WTC11 (cell line): ENCODE measurements at regions not wholly inside any gene's neighbourhood (a gene's known extent, or its start where the extent isn't known, plus 50 kb on each side); places are given as distances from the start of the nearest gene placed in this dataset.

Source experiments
- ATAC-seq: fragments of 200-7000 bp; cut with Tn5 transposase; 2 replicates; pipeline ENCODE4 v1.10.0; 2021; ENCODE audit warnings: mild to moderate bottlenecking, moderate library complexity
- CTCF ChIA-PET: fragments of 300-600 bp; sonication (Branson Sonifier 250); formaldehyde crosslinking; loops from one replicate; lab custom pipeline; 2021; ENCODE audit warnings: antibody characterized with exemption; lab: Charles Lee
- POLR2A ChIA-PET: fragments of 350-600 bp; sonication (Branson Sonifier 250); formaldehyde crosslinking; loops from one replicate; lab custom pipeline; 2021; ENCODE audit warnings: antibody characterized with exemption; lab: Charles Lee
- DNase-seq: peaks from one replicate; pipeline ENCODE4 v3.0.0; 2021; ENCODE audit warnings: low spot score
- H3K27ac Mint-ChIP-seq: 2 replicates; pipeline ENCODE4 v1.8.0; 2021; ENCODE audit warnings: mixed read lengths
- H3K27me3 Mint-ChIP-seq: 2 replicates; pipeline ENCODE4 v1.8.0; 2021; ENCODE audit warnings: low read depth, mild to moderate bottlenecking, moderate library complexity, mixed read lengths
- H3K36me3 Mint-ChIP-seq: 2 replicates; pipeline ENCODE4 v1.8.0; 2021; ENCODE audit warnings: mixed read lengths
- H3K4me1 Mint-ChIP-seq: 2 replicates; pipeline ENCODE4 v1.8.0; 2022; ENCODE audit warnings: mixed read lengths
- H3K4me3 Mint-ChIP-seq: 2 replicates; pipeline ENCODE4 v1.8.0; 2021; ENCODE audit warnings: mild to moderate bottlenecking, moderate library complexity, mixed read lengths
- H3K9me3 Mint-ChIP-seq: 2 replicates; pipeline ENCODE4 v1.8.0; 2021; ENCODE audit warnings: mixed read lengths
- AFF4 ChIP-seq: sonication (generic); formaldehyde crosslinking; IDR thresholded peaks from 2 replicates; pipeline ENCODE4 v1.8.1; 2023; ENCODE audit warnings: mild to moderate bottlenecking, missing genetic modification reagents, borderline replicate concordance
- ATF1 ChIP-seq: sonication (generic); formaldehyde crosslinking; IDR thresholded peaks from 2 replicates; pipeline ENCODE4 v1.8.1; 2023; ENCODE audit warnings: mild to moderate bottlenecking, moderate library complexity, missing genetic modification reagents
- FOXP1 ChIP-seq: sonication (generic); formaldehyde crosslinking; IDR thresholded peaks from 2 replicates; pipeline ENCODE4 v1.8.0; 2022; ENCODE audit warnings: missing genetic modification reagents, mild to moderate bottlenecking, moderate library complexity, borderline replicate concordance
- FOXP4 ChIP-seq: sonication (generic); formaldehyde crosslinking; IDR thresholded peaks from 2 replicates; pipeline ENCODE4 v1.8.0; 2022; ENCODE audit warnings: mild to moderate bottlenecking, missing genetic modification reagents
- GRHL2 ChIP-seq: fragments of 250-450 bp; sonication (Bioruptor Pico); IDR thresholded peaks from 2 replicates; pipeline ENCODE4 v1.8.0; 2022; ENCODE audit warnings: mild to moderate bottlenecking, moderate library complexity; ENCODE audit not compliant: insufficient replicate concordance, severe bottlenecking
- HMGA2 ChIP-seq: fragments of 250-450 bp; sonication (Bioruptor Pico); IDR thresholded peaks from 2 replicates; pipeline ENCODE4 v1.4.0; 2021; ENCODE audit warnings: mild to moderate bottlenecking, moderate library complexity
- IRF2 ChIP-seq: sonication (generic); formaldehyde crosslinking; IDR thresholded peaks from 2 replicates; pipeline ENCODE4 v1.8.0; 2022; ENCODE audit warnings: low read depth, missing genetic modification reagents, borderline replicate concordance
- MLX ChIP-seq: sonication (generic); formaldehyde crosslinking; IDR thresholded peaks from 2 replicates; pipeline ENCODE4 v1.8.1; 2023; ENCODE audit warnings: mild to moderate bottlenecking, missing genetic modification reagents, moderate library complexity
- NFATC4 ChIP-seq: fragments of 250-450 bp; sonication (Bioruptor Pico); IDR thresholded peaks from 2 replicates; pipeline ENCODE4 v1.9.0; 2021; ENCODE audit warnings: mild to moderate bottlenecking
- NFE2L1 ChIP-seq: sonication (generic); formaldehyde crosslinking; IDR thresholded peaks from 2 replicates; pipeline ENCODE4 v1.8.1; 2023; ENCODE audit warnings: missing genetic modification reagents
- NR2C2 ChIP-seq: sonication (generic); formaldehyde crosslinking; IDR thresholded peaks from 2 replicates; pipeline ENCODE4 v1.8.0; 2022; ENCODE audit warnings: mild to moderate bottlenecking, missing genetic modification reagents
- NR3C1 ChIP-seq: sonication (generic); formaldehyde crosslinking; conservative IDR thresholded peaks from 2 replicates; pipeline ENCODE4 v1.8.1; 2023; ENCODE audit warnings: low read depth, mild to moderate bottlenecking, missing genetic modification reagents
- OVOL2 ChIP-seq: fragments of 250-450 bp; sonication (Bioruptor Pico); IDR thresholded peaks from 2 replicates; pipeline ENCODE4 v1.9.0; 2021; ENCODE audit warnings: mild to moderate bottlenecking, borderline replicate concordance
- SMAD3 ChIP-seq: sonication (generic); formaldehyde crosslinking; IDR thresholded peaks from 2 replicates; pipeline ENCODE4 v1.8.0; 2022; ENCODE audit warnings: missing genetic modification reagents, mild to moderate bottlenecking, borderline replicate concordance
- SP1 ChIP-seq: sonication (generic); formaldehyde crosslinking; conservative IDR thresholded peaks from 2 replicates; pipeline ENCODE4 v1.8.1; 2022; ENCODE audit warnings: missing genetic modification reagents
- TEAD1 ChIP-seq: sonication (generic); formaldehyde crosslinking; IDR thresholded peaks from 2 replicates; pipeline ENCODE4 v1.8.0; 2022; ENCODE audit warnings: mild to moderate bottlenecking, missing genetic modification reagents
- ZBTB21 ChIP-seq: sonication (generic); formaldehyde crosslinking; IDR thresholded peaks from 2 replicates; pipeline ENCODE4 v1.8.1; 2023; ENCODE audit warnings: mild to moderate bottlenecking, missing genetic modification reagents, borderline replicate concordance
- ZBTB43 ChIP-seq: sonication (generic); formaldehyde crosslinking; IDR thresholded peaks from 2 replicates; pipeline ENCODE4 v1.8.1; 2023; ENCODE audit warnings: mild to moderate bottlenecking, missing genetic modification reagents
- ZNF138 ChIP-seq: sonication (generic); formaldehyde crosslinking; conservative IDR thresholded peaks from 2 replicates; pipeline ENCODE4 v1.8.1; 2022; ENCODE audit warnings: mild to moderate bottlenecking, moderate library complexity, missing genetic modification reagents
- ZNF219 ChIP-seq: sonication (generic); formaldehyde crosslinking; IDR thresholded peaks from 2 replicates; pipeline ENCODE4 v1.8.0; 2023; ENCODE audit warnings: missing genetic modification reagents, mild to moderate bottlenecking, borderline replicate concordance
- ZNF232 ChIP-seq: sonication (generic); formaldehyde crosslinking; IDR thresholded peaks from 2 replicates; pipeline ENCODE4 v1.8.0; 2022; ENCODE audit warnings: mild to moderate bottlenecking, missing genetic modification reagents
- ZSCAN18 ChIP-seq: fragments of 250-450 bp; sonication (Bioruptor Pico); IDR thresholded peaks from 2 replicates; pipeline ENCODE4 v2.1.2; 2022; ENCODE audit warnings: mild to moderate bottlenecking, moderate library complexity

- TF ChIP-seq MLX, result no peak
- no peak for TF ChIP-seq ZNF219 (CRISPR knock-in tag)
- no peak for TF ChIP-seq OVOL2 (CRISPR knock-in tag)
- TF ChIP-seq NR3C1, result no peak
- no peak for TF ChIP-seq SP1
- TF ChIP-seq GRHL2 (CRISPR knock-in tag), result no peak
- TF ChIP-seq NR2C2 (CRISPR knock-in tag), result no peak
- TF ChIP-seq, all 79 proteins: peak for 0
Measured at GRCh38 chr14:42804141-42804540, 1197.5 kb downstream of the LRFN5 start (continued).

- no peak for DNase-seq
- ChIA-PET CTCF (no interaction called here), POLR2A (no interaction called here)
- no peaks in the 10 kb centered on the region for H3K36me3 Mint-ChIP-seq
- no peaks in the 10 kb centered on the region; the same call in 1 of the 2 replicates for H3K27me3 Mint-ChIP-seq
- H3K9me3 Mint-ChIP-seq, result peaks cover 15% of the 10 kb centered on the region
- ATAC-seq, result no peak
- no peak overlapping the region for H3K27ac Mint-ChIP-seq
- no peak overlapping the region for H3K4me3 Mint-ChIP-seq
- peaks cover 18% of the 10 kb centered on the region; the same call in 1 of the 2 replicates for H3K4me1 Mint-ChIP-seq
- TF ChIP-seq SMAD3 (CRISPR knock-in tag), result no peak
- no peak for TF ChIP-seq ATF1 (CRISPR knock-in tag)
- TF ChIP-seq ZNF138 (CRISPR knock-in tag), result no peak
Measured at GRCh38 chr14:42802346-42802745, 1195.7 kb downstream of the LRFN5 start.

GRCh38 chr14:42792166-42792565 is 1185.5 kb downstream of the LRFN5 start:
- no peak overlapping the region for H3K27ac Mint-ChIP-seq
- H3K36me3 Mint-ChIP-seq, result 0 out of 2 replicates have a peak, but pooled peaks cover 6% of the 10 kb centered on the region
- DNase-seq (no peak), ATAC-seq (no peak)
- H3K9me3 Mint-ChIP-seq, result peaks cover 23% of the 10 kb centered on the region
- H3K27me3 Mint-ChIP-seq, result no peaks in the 10 kb centered on the region
- POLR2A ChIA-PET, result no interaction called here
- TF ChIP-seq NFE2L1 (CRISPR knock-in tag) (no peak), ZBTB43 (no peak)
- H3K4me3 Mint-ChIP-seq, result no peak overlapping the region
- CTCF ChIA-PET, result no interaction called here
- H3K4me1 Mint-ChIP-seq, result no peaks in the 10 kb centered on the region

- CTCF ChIA-PET, result no interaction called here
- Mint-ChIP-seq H3K36me3 (peaks cover 16% of the 10 kb centered on the region), H3K27me3 (no peaks in the 10 kb centered on the region; the same call in 1 of the 2 replicates), H3K4me1 (no peaks in the 10 kb centered on the region), H3K27ac (no peak overlapping the region), H3K4me3 (no peak overlapping the region), H3K9me3 (peaks cover 30% of the 10 kb centered on the region)
- POLR2A ChIA-PET, result no interaction called here
- ATAC-seq (no peak), DNase-seq (no peak)
- TF ChIP-seq ZNF232, result no peak
- TF ChIP-seq AFF4 (CRISPR knock-in tag), result no peak
- no peak for TF ChIP-seq HMGA2
- no peak for TF ChIP-seq NFATC4 (CRISPR knock-in tag)
- no peak for TF ChIP-seq ZSCAN18 (CRISPR knock-in tag)
- no peak for TF ChIP-seq ZBTB21 (CRISPR knock-in tag)
- no peak for TF ChIP-seq FOXP1 (CRISPR knock-in tag)
- TF ChIP-seq TEAD1, result no peak
- TF ChIP-seq IRF2 (CRISPR knock-in tag), result no peak
- no peak for TF ChIP-seq FOXP4 (CRISPR knock-in tag)
Measured at GRCh38 chr14:42782754-42783153, 1176.1 kb downstream of the LRFN5 start.
